BJ (cell line): ENCODE measurements at regions not wholly inside any gene's neighbourhood (a gene's known extent, or its start where the extent isn't known, plus 50 kb on each side); places are given as distances from the start of the nearest gene placed in this dataset.
"Not testable (repeated sequence)": the region's sequence is repeated elsewhere in the genome, so short reads cannot be mapped to it uniquely, and the experiment has no call there.

Source experiments
- CTCF ChIA-PET: fragments of 350-600 bp; formaldehyde crosslinking; extraction: SDS; loops from one replicate; lab custom pipeline; 2021; ENCODE audit warnings: antibody characterized with exemption, inconsistent platforms; lab: Yijun Ruan, JAX
- POLR2A ChIA-PET: fragments of 300-600 bp; sonication (Branson Sonifier 250); formaldehyde crosslinking; extraction: SDS; loops from one replicate; lab custom pipeline; 2021; ENCODE audit warnings: antibody characterized with exemption; lab: Charles Lee
- DNase-seq: peaks from one replicate; pipeline ENCODE4 v3.0.0-alpha.2; 2011; ENCODE audit warnings: low read depth
- H3K27me3 ChIP-seq: 2 replicates; pipeline ENCODE4 v1.6.0; 2011; ENCODE audit warnings: low read length; ENCODE audit not compliant: control insufficient read depth, insufficient read depth
- H3K36me3 ChIP-seq: 2 replicates; pipeline ENCODE4 v1.5.1; 2011; ENCODE audit warnings: low read length; ENCODE audit not compliant: control insufficient read depth, insufficient read depth
- H3K4me3 ChIP-seq: 2 replicates; pipeline ENCODE4 v1.5.1; 2011; ENCODE audit warnings: low read depth, mild to moderate bottlenecking, control low read depth, low read length
- CTCF ChIP-seq: IDR thresholded peaks from 2 replicates; pipeline ENCODE4 v1.5.1; 2011; ENCODE audit warnings: low read depth, mild to moderate bottlenecking, control low read depth, inconsistent platforms, low read length, moderate library complexity; ENCODE audit not compliant: insufficient read depth

GRCh38 chr5:42252306-42252705 is 170.9 kb upstream of the GHR start:
- no peak for DNase-seq
- POLR2A ChIA-PET: no interaction called here
- H3K36me3 ChIP-seq: no peaks in the 10 kb centered on the region
- no peak overlapping the region for H3K4me3 ChIP-seq
- CTCF ChIA-PET: no interaction called here
- TF ChIP-seq CTCF: no peak
- no peaks in the 10 kb centered on the region for H3K27me3 ChIP-seq

- H3K36me3 ChIP-seq, POLR2A ChIA-PET, DNase-seq, CTCF ChIA-PET, H3K4me3 ChIP-seq, H3K27me3 ChIP-seq: not testable (repeated sequence)
Measured at GRCh38 chr5:42259914-42260313, 163.3 kb upstream of the GHR start.

- no peak for DNase-seq
- no peaks in the 10 kb centered on the region for H3K36me3 ChIP-seq
- H3K4me3 ChIP-seq: no peak overlapping the region
- CTCF ChIA-PET: no interaction called here
- no peak for TF ChIP-seq CTCF
- POLR2A ChIA-PET: no interaction called here
- H3K27me3 ChIP-seq: no peaks in the 10 kb centered on the region
Measured at GRCh38 chr5:42267091-42267490, 156.1 kb upstream of the GHR start.

GRCh38 chr5:42268170-42268569 is 155.1 kb upstream of the GHR start:
- CTCF ChIA-PET, DNase-seq, H3K36me3 ChIP-seq, POLR2A ChIA-PET, H3K4me3 ChIP-seq, H3K27me3 ChIP-seq: not testable (repeated sequence)

- ChIA-PET POLR2A (no interaction called here), CTCF (no interaction called here)
- Histone ChIP-seq H3K4me3 (no peak overlapping the region), H3K36me3 (no peaks in the 10 kb centered on the region), H3K27me3 (no peaks in the 10 kb centered on the region)
- DNase-seq: no peak
- no peak for TF ChIP-seq CTCF
Measured at GRCh38 chr5:42268630-42269029, 154.6 kb upstream of the GHR start.

GRCh38 chr5:42270771-42271170 is 152.5 kb upstream of the GHR start:
- DNase-seq: no peak
- no peaks in the 10 kb centered on the region for H3K36me3 ChIP-seq
- no peak for TF ChIP-seq CTCF
- no peak overlapping the region for H3K4me3 ChIP-seq
- ChIA-PET POLR2A (no interaction called here), CTCF (no interaction called here)
- no peaks in the 10 kb centered on the region for H3K27me3 ChIP-seq
